ENCODE measurements at regions not wholly inside any gene's neighbourhood (a gene's known extent, or its start where the extent isn't known, plus 50 kb on each side); places are given as distances from the start of the nearest gene placed in this dataset.

GRCh38 chr17:77572065-77572601 is 386.4 kb upstream of the TNRC6C start:
- no peaks in the 10 kb centered on the region for H3K4me1 ChIP-seq (ENCODE audit: control insufficient read depth, extremely low read depth, insufficient read depth, low read length)
- H3K27me3 ChIP-seq (ENCODE audit: control insufficient read depth, insufficient read depth, low read length), result peaks cover 19% of the 10 kb centered on the region
- no peak overlapping the region for H2AFZ ChIP-seq (ENCODE audit: low read length)
- TF ChIP-seq EZH2 (IDR thresholded peaks at IDR 0.05; ENCODE audit: low read length, missing control alignments) (no peak), CTCF (conservative IDR thresholded peaks at IDR 0.05 in 1 of 2, IDR thresholded peaks at IDR 0.05 in 1 of 2; ENCODE audit: low read depth in 1 of 2, low read length in 2 of 2) (no peak)
- H4K20me1 ChIP-seq (ENCODE audit: control insufficient read depth, extremely low read depth, insufficient read depth, low read length), result no peaks in the 10 kb centered on the region
- peak overlapping the region; percentile 25 for H3K4me2 ChIP-seq (ENCODE audit: extremely low read depth, insufficient read depth, low read length)
- no peak for DNase-seq (ENCODE audit: low read depth in 2 of 2)
- no peaks in the 10 kb centered on the region for H3K9me3 ChIP-seq (ENCODE audit: control insufficient read depth, insufficient read depth, low read depth, low read length)
- no peak overlapping the region for H3K9ac ChIP-seq (ENCODE audit: insufficient read depth, low read length)
- no peaks in the 10 kb centered on the region for H3K79me2 ChIP-seq (ENCODE audit: control insufficient read depth, insufficient read depth, low read length)
- no peak overlapping the region for H3K4me3 ChIP-seq (replicated peaks in 1 of 4; ENCODE audit: control extremely low read depth in 1 of 4, insufficient read depth in 1 of 4, low read depth in 3 of 4, low read length in 4 of 4)
- H3K36me3 ChIP-seq (ENCODE audit: control insufficient read depth, insufficient read depth, low read length), result no peaks in the 10 kb centered on the region
- H3K27ac ChIP-seq (ENCODE audit: insufficient read depth, low read length), result no peak overlapping the region

GRCh38 chr17:77572851-77573250 is 385.7 kb upstream of the TNRC6C start:
- TF ChIP-seq CTCF (conservative IDR thresholded peaks at IDR 0.05 in 1 of 2, IDR thresholded peaks at IDR 0.05 in 1 of 2; ENCODE audit: low read depth in 1 of 2, low read length in 2 of 2), result no peak
- no peak for TF ChIP-seq EZH2 (IDR thresholded peaks at IDR 0.05; ENCODE audit: low read length, missing control alignments)
- H3K27me3 ChIP-seq (ENCODE audit: control insufficient read depth, insufficient read depth, low read length), result peaks cover 19% of the 10 kb centered on the region
- no peaks in the 10 kb centered on the region for H3K79me2 ChIP-seq (ENCODE audit: control insufficient read depth, insufficient read depth, low read length)
- H2AFZ ChIP-seq (ENCODE audit: low read length), result no peak overlapping the region
- no peaks in the 10 kb centered on the region for H3K36me3 ChIP-seq (ENCODE audit: control insufficient read depth, insufficient read depth, low read length)
- H3K4me3 ChIP-seq (replicated peaks in 1 of 4; ENCODE audit: control extremely low read depth in 1 of 4, insufficient read depth in 1 of 4, low read depth in 3 of 4, low read length in 4 of 4), result no peak overlapping the region
- H3K27ac ChIP-seq (ENCODE audit: insufficient read depth, low read length), result no peak overlapping the region
- H3K9me3 ChIP-seq (ENCODE audit: control insufficient read depth, insufficient read depth, low read depth, low read length), result no peaks in the 10 kb centered on the region
- no peaks in the 10 kb centered on the region for H4K20me1 ChIP-seq (ENCODE audit: control insufficient read depth, extremely low read depth, insufficient read depth, low read length)
- H3K4me1 ChIP-seq (ENCODE audit: control insufficient read depth, extremely low read depth, insufficient read depth, low read length), result no peaks in the 10 kb centered on the region
- H3K4me2 ChIP-seq (ENCODE audit: extremely low read depth, insufficient read depth, low read length), result no peak overlapping the region
- no peak overlapping the region for H3K9ac ChIP-seq (ENCODE audit: insufficient read depth, low read length)
- DNase-seq (ENCODE audit: low read depth in 2 of 2), result no peak

- Histone ChIP-seq H3K27ac (ENCODE audit: insufficient read depth, low read length) (no peak overlapping the region), H3K4me3 (replicated peaks in 1 of 4; ENCODE audit: control extremely low read depth in 1 of 4, insufficient read depth in 1 of 4, low read depth in 3 of 4, low read length in 4 of 4) (no peak overlapping the region), H3K36me3 (ENCODE audit: control insufficient read depth, insufficient read depth, low read length) (no peaks in the 10 kb centered on the region), H3K27me3 (ENCODE audit: control insufficient read depth, insufficient read depth, low read length) (peaks cover 4% of the 10 kb centered on the region), H3K9ac (ENCODE audit: insufficient read depth, low read length) (no peak overlapping the region), H2AFZ (ENCODE audit: low read length) (no peak overlapping the region), H3K4me1 (ENCODE audit: control insufficient read depth, extremely low read depth, insufficient read depth, low read length) (no peaks in the 10 kb centered on the region), H3K79me2 (ENCODE audit: control insufficient read depth, insufficient read depth, low read length) (no peaks in the 10 kb centered on the region), H4K20me1 (ENCODE audit: control insufficient read depth, extremely low read depth, insufficient read depth, low read length) (no peaks in the 10 kb centered on the region), H3K4me2 (ENCODE audit: extremely low read depth, insufficient read depth, low read length) (no peak overlapping the region), H3K9me3 (ENCODE audit: control insufficient read depth, insufficient read depth, low read depth, low read length) (no peaks in the 10 kb centered on the region)
- TF ChIP-seq EZH2 (IDR thresholded peaks at IDR 0.05; ENCODE audit: low read length, missing control alignments) (no peak), CTCF (conservative IDR thresholded peaks at IDR 0.05 in 1 of 2, IDR thresholded peaks at IDR 0.05 in 1 of 2; ENCODE audit: low read depth in 1 of 2, low read length in 2 of 2) (no peak)
- DNase-seq (ENCODE audit: low read depth in 2 of 2), result no peak
Observed at GRCh38 chr17:77577491-77577890, 381.0 kb upstream of the TNRC6C start.
